ENCODE measurements at regions not wholly inside any gene's neighbourhood (a gene's known extent, or its start where the extent isn't known, plus 50 kb on each side); places are given as distances from the start of the nearest gene placed in this dataset.
"Not testable (repeated sequence)": the region's sequence is repeated elsewhere in the genome, so short reads cannot be mapped to it uniquely, and the experiment has no call there.

DNA sequence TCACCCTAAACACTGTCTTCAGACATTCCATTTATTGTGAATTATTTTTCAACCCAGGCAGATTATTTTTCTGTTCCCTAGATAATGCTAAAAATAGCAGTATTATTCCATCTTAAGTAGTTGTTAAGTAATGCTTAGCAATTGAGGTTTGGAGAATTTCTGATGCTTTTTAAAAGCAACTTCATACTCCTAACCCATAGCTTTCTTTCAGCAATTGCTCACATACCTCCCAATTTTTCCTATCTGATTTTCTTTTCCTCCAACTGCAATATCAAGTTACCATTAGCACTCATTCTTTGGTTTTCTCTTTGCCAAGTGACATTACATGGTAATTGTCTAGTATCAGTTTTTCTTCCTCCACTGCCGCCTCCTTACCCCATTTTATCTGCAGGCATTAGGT lies 104.7 kb downstream of the GPR85 start:
- no peak for DNase-seq

DNA sequence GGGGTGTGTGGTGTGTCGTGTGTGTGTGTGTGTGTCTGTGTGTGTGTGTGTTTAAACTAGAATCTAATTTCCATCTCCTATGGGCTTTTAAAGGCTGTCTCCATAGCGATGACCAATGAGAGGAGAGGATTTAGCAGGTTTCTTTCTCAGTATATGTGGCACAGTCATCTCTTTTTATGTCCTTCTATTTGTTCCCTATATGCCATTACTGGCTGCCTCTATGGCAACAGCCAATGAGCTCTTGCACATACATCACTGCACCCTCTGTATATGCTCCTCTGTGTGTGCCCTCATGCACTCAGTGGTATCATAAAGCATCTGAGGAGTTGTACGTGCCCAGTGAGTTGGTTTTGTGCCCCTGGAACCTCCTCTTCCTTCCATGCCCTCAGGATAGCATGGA lies 107.6 kb downstream of the GPR85 start:
- DNase-seq: not testable (repeated sequence)

DNA sequence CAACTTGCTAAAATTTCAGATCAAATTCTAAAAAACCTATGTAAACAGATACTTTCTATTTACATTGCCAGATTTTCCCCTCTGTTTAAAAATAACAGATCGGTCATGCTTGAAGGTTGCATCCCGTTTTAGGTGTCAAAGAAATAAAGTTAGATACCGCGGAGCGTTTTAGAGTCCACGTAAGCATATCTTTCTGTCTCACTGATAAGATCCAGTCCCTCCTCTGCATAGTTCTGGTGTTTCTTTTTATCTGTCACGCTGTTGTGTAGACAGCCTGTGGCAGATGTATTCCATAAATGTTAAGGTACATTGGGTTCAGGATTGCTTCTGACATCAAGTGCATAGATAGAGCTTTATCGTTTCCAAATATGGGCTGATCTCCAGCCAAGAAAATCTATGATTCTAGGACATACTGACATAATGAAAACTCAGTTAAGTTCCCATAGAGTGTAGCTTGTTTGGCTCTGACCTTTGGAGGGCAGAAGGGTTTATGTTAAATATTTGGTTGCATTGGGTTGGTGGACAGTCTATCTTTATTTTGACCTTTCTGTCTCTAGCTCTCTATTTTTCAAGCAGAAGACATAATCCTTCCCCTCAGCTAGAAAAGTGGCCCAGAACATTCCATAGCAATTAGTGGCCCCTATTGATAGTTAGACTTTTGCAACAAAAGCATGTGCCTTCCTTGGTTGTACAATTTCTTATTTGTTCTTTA lies 109.2 kb downstream of the GPR85 start:
- DNase-seq: not testable (repeated sequence)

DNA sequence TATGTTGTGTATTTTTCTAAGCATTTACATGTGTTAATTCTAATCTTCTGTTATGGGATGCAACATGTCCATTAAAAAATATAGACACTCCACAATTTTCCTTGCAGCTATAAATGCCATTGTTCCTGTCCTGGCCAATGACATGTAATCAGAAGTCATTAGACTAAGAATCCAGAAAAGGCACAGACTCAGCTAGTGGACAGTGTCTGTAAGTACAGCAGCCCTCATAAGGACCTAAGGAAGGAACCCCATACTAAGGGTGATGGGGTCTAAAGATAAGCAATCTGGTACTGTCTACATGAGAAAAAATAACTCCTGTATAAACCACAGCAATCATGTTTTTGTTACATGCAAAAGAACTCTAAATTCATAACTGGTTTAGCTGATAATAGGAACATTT lies 115.9 kb downstream of the GPR85 start:
- no peak for DNase-seq

DNA sequence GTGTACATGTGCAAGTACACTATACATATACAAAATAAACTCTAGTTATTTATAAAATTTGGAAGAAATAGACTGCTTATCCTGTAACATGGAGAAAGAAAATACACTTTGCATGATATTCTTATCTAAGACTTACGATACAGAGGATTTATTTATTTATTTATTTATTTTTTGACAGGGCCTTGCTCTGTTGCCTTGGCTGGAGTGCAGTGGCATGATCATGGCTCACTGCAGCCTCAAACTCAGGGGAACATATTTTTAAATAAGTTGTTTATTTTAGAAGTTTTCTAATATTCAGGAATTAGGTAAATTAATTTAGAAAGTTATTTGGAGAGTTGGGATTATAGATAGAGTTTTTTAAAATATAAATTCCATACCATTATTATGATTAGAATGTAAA lies 116.7 kb downstream of the GPR85 start:
- no peak for DNase-seq

DNA sequence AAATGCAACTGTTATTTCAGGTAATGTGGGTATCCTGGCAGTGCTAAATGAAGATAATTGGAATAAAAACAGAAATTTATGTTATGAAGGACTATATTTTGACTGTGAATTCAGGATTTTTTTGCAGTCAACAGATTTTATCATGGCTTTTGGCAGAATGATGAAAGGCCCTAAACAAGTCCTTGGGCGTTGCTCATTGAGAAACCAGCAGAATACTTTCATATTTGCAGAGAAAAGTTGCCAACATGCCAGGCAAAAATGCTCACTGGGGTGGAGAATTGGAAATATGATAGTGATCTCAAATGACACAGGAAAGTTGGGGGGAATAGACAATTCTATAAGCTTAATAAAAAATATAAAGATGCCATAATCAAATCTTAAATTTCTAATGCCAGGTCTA lies 121.1 kb downstream of the GPR85 start:
- no peak for DNase-seq

DNA sequence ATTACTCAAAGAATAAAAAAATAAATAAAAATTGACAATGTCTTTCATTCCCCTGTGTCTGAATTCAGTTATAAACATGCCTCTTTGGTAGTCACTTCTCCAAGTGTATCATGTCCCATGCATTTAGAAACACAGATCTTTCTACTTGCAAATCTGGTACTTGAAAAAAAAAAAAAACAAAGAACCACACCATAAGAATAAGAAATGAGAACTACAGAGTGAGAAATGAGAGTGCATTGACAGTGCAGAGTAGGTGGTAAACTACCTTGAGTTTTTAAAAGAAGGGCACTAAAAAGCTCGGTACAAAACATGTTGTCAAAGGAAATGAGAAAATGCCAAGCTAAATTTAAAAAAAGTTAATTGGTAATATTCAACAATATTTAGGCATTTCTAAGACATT lies 123.0 kb downstream of the GPR85 start:
- no peak for DNase-seq

DNA sequence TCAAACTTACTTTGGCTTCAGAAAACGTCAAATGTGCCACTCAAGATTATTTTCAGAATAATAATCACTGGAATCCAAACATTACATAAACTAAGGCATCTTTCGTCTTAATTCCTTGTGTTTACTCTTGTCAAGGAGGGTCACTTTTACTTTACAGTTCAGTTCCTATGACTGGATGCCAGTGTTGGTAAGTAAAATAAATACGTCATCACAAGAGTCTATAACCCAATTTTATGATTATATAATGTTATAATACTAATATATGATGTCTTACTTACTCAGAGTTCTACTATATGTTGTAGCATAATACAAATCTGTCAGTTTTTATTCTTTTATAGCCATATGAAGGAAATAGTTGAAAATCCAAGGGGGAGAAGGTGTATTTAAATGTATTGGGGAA lies 123.8 kb downstream of the GPR85 start:
- no peak for DNase-seq

DNA sequence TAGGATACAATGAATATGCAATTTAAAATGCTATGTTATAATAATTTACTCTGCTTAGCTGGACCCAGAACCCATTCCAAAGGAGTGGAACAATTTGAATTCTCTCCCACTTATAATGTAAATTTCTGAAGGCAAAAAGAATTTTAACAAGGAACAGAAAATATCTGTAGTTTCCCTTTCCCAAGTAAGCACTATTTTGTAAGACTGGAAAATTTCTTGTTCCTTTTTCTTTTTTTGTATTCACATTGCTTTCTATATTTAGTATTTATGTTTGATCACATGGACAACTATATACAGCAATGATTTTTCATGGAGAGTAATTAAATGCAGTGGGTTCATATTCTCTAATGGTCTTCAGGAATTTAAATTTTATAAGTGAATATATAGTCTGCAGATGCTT lies 127.4 kb downstream of the GPR85 start:
- DNase-seq: no peak

DNA sequence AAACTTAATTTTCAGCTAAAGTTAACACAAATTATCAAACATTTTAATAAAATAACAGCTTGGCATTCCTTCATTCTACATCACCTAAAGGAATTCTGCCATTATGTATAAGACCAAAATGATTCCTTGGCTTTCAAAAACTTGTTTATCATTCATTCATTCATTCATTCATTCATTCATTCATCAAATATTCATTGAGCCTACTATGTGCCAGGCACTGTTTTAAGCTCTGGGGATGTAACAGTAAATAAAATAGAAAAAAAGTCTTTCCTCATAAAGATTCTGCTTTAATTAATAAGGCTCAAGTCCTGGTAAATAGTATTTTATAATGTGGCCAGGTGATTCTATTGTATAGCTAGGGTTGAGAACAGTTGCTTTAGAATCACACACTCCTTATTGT lies 127.9 kb downstream of the GPR85 start:
- DNase-seq: no peak

DNA sequence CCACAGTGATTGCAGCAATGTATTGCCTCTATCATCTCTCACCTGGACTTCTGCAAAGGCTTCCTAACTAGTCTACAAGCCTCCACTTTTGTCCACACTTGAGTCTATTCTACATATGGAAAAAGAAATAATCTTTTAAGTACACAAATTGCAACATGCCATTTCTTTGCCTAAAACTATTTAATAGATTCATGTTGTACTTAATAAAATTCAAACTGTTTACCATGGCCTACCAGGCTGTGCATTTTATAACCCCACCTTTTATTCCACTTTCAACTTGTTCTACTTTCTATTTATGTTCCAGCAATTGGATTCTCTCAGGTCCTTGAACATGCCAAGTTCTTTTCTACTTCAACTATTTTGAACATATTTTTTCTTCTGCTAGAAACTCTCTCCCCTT lies 128.7 kb downstream of the GPR85 start:
- no peak for DNase-seq

DNA sequence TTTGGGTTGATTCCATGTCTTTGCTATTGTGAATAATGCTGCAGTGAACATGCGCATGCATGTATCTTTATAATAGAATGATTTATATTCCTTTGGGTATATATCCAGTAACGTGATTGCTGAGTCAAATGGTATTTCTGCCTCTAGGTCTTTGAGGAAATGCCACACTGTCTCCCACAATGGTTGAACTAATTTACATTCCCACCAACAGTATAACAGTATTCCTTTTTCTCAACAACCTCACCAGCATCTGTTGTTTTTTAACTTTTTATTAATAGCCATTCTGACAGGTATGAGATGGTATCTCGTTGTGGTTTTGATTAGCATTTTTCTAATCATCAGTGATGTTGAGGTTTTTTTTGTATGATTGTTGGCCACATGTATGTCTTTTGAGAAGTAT lies 133.6 kb downstream of the GPR85 start:
- DNase-seq: not testable (repeated sequence)

DNA sequence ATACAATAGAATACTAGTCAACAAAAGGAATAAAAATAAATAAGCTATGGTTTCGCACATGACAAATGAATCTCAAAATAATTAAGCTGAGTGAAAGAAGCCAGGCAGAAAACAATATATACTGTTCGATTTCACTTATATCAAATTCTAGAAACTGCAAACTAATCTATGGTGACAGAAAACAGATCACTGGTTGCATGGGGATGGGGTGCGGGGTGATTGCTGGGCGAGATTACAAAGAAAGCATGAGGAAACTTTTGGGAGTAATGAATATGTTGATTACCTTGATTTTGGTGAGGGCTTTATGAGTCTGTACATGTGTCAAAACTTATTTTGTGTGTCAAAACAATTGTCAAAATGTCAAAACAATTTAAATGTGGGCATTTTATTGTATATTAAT lies 135.6 kb downstream of the GPR85 start:
- no peak for DNase-seq

DNA sequence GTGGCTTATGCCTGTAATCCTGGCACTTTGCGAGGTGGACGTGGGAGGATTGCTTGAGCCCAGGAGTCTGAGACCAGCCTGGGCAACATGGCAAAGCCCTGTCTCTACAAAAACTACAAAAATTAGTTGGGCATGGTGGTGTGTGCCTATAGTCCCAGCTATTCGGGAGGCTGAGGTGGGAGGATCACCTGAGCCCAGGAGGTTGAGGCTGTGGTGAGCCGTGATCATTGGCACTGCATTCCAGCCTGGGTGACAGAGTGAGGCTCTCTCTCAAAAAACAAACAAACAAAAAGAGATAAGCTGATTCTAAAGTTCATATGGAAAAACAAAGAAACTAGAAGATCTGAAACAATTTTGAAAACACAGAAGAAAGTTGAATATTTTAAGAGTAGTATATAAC lies 136.9 kb downstream of the GPR85 start:
- DNase-seq: not testable (repeated sequence)

DNA sequence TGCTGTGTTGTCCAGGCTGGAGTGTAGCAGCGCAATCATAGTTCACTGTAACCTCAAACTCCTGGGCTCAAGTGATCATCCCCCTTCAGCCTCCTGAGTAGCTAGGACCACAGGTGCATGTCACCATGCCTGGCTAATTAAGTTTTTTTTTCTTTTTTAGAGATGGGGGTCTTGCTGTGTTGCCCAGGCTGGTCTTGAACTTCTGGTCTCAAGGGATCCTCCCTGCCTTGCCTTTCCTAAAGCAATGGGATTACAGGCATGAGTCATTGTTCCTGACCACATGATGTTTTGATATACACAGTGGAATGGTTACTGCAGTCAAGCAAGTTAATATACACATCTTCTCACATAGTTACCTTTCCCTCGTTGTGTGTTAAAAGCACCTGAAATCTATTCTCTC lies 140.3 kb downstream of the GPR85 start:
- no peak for DNase-seq

DNA sequence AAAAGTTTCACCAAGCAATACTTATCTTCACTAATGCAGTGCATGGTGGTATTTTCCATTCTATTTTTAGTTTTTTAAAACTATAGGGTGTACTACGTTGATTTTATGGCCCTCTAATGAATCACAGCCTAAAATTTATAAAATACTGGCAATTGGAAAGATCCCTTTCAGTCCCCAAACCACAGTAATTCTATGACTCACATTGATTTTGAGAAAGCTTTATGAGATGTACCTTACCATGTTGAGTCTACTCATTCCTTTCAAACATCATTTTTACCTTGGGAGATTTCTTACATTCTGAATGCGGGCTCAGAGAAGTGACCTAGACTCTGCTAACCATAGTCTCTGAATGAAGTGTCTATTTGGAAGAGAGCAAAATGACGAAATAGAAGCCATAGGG lies 141.6 kb downstream of the GPR85 start:
- no peak for DNase-seq

DNA sequence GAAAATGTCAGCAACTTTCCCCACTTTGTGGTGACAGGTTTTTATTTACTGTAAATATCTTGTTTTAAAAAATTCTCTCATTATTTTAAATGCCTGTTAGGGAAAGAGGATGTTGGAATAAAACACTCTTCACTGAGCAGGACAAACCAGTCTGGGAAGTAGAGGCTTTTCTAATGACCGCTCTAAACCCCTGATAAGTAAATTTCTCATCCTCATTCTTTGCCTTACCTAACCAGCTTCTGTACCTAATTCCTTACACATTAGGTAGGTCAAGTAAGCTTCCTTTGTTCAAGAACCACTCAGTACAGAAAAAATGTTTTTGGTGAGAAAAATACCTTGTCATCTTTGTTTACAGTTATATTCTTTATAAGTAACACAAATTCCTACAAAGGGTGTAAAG lies 143.6 kb downstream of the GPR85 start:
- DNase-seq: no peak

DNA sequence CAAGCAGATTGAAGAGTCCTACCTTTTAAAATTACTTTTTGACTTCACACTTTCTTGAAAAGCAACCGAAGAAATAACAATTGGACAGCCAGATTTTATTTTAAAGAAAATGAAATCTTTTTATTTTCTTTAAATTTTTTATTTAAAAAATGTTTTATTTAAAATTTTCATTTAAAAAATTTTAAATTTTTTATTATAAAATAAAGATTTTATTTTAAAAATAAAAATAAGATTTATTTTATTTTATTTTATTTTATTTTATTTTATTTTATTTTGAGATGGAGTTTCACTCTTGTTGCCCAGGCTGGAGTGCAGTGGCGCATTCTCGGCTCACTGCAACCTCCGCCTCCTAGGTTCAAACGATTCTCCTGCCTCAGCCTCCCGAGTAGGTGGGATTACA lies 144.5 kb downstream of the GPR85 start:
- DNase-seq: not testable (repeated sequence)

DNA sequence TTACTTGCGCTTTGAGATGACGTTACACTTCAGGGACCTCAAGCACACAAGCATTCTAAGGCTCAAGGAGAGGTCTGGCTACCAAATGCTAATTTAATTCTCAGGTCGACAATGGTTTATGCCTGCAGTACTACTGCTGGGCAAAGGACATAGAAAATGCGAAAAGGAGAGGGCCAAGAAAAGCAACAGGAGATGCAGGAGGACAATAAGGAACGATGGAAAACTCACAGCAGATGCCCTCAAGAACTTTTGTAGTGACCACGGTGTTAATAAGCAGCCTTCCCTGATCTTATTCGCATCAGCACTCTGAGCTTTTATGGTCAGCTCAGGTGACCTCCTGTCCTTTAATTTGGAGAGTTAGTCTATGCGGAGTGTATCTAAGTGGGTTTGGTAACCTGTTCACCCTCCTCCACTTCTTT lies 146.3 kb downstream of the GPR85 start:
- no peak for DNase-seq

DNA sequence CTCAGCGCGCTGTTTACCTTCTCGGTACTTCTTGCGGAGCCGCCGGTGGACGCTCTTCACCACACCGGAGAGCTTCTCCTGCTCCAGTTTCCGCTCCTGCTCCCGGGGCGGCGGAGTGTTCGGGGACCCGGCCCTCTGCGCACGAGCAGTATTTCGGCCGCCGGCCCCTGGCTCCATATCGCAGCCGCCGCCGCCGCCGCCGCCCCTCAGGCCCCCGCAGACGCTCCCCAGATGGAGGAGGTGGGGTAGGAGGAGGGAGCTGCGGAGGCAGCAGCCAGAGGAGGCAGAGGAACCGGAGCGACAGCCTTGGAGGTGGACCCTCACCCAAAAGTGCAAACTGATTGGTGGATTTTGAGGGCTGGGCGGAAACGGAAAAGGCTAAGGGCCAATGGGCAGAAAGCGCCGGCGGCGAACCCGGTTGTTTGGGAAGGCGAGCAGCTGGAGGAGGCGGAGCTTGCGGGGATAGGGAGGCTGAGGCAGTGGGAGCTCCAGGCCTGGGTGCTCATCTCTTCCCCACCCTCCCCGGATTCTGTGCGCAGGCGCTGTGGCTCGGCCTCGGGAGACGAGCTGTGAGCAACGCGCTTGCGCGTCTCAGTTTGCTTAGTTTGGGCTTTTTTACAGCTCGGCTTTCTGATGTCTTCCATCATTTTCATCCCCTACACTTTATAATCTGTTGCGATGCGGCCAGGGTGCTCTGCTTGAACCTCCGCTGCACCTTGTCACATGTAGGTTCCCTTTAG lies 146.9 kb downstream of the GPR85 start:
- DNase-seq: peak; percentile 97 to 99

DNA sequence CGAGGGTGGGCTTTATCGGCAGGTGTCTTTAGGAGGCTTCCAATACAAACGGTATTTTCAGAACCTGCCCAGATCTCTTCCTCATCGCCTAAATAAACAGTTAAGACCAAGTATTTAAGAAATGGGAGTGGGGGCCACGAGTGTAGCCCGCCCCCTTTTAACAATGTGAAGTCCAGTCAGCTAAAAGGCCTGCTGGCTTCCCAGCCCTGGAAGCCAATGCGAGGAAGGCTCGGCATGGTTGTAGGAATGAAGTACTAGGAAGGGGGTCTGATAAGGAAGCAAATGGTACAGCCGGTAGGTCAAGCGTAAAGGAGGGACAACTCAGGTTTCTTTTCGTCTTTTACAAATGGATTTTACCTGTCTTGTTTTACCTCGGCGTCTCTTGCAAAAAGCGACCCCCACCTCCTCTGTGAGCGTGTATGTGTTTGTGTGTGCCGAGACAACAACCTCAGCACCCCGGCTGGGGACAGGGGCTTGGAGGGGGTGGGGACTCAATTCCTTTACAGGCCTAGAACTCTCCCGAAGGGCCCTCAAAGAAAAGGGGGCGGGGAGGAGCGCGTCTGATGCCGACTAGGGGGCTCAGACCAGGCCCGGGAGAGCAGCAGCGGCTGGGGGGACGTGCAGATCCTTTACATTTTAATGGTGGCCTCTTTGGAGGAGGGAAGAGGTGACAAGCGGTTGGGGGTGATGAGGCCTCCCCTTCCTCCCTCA lies 147.6 kb downstream of the GPR85 start:
- peak in 1 of 2 experiments; percentile 9 for DNase-seq

DNA sequence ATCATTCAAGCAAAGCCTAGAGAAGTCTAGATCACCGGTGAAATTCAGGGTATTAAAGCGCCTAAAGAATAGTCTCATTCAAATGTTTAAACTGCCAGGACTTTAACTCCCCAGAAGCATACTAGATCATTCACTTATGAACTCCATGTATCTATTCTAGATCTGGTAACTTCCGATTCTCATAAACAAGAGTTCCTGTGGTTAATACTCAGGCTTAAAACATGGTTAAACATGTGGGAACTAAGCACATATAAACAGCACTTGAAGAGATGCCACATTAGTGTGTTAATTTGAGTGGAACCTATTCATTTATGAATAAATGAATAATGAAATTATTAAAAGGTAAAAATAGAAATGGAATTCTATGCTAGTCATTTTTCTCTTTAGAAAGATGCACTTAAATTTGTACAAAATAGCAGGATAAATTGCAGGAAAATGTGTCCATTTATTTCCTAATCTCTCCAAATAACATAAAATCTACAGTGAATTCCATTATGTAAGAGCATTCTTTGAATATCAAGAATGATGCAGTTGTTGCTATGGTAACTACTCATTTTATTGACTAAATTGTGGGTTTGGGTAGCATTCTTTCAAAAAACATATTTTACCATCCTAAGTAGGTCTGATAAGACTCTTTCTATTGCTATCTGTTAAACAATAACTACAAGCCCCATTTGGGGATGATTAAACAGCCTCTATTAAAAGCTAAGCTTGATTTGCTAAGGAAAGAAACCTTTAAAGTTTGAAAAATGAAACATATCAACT lies 147.6 kb upstream of the TMEM168 start:
- DNase-seq: no peak

DNA sequence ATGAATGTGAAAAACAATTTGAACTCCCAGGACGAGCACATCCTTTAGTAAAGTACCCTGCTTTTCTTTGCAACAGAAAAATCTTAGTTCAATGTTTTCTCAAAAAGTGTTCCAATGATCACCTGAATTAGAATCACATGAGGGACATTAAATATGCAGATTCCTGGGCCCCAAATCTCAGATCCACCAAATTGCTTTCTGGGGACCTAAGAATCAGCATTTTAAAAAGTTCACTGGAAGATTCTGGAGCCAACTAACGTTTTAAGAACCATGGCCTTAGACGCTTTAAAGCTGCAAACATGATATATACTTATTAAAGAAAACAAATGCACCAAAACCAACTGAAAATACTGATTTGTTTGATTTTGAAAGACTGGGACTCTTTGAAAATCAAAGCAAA lies 143.4 kb upstream of the TMEM168 start:
- no peak for DNase-seq
